Brain pericyte (primary cell): ENCODE measurements at regions not wholly inside any gene's neighbourhood (a gene's known extent, or its start where the extent isn't known, plus 50 kb on each side); places are given as distances from the start of the nearest gene placed in this dataset.
A peak's percentile ranks its signal among the peaks of the same experiment; 100 is the strongest.

Source experiments
- DNase-seq: peaks from one replicate; pipeline ENCODE4 v3.0.0-alpha.2; 2012; ENCODE audit warnings: low read depth, low spot score

DNA sequence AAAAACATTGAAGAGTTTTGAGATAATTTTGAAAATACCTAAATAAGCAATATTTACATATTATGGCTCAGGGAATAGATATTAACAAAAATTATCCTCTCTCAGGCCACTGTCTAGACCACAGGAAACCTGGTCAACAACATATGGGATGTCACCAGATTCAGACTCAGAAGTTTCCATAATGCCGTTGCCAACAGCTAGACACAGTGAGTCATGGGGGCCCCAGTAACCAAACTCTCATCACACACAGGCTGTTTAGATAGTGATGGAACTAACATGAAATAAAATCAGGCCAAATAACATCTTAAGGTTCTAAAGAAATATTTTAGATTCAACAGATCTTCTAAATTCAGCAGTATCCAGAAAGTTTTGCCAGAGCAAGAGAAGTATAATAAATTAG is 681.7 kb upstream of the ADAMTS5 start:
- DNase-seq, result no peak

GRCh38 chr21:27647921-27648320 is 681.0 kb upstream of the ADAMTS5 start:
- DNase-seq, result no peak

DNA sequence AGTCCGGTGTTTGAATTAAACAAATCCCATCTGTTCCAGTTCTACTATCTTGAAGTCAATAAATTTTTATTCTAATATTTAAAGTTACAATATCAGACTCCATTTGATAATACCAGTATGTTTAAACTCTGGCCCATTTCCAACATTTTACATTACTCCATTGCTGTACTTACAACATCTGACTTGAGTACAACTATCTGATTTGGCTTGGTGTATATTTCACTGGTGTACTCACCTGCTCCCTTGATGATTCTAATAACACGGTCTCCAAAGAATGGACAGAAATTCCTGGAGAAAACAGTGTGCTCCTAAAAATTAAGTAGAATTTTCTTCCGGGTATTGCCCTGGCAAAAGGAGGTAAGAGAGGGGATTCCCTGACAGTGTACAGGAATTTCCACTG is 680.5 kb upstream of the ADAMTS5 start:
- DNase-seq, result no peak

DNA sequence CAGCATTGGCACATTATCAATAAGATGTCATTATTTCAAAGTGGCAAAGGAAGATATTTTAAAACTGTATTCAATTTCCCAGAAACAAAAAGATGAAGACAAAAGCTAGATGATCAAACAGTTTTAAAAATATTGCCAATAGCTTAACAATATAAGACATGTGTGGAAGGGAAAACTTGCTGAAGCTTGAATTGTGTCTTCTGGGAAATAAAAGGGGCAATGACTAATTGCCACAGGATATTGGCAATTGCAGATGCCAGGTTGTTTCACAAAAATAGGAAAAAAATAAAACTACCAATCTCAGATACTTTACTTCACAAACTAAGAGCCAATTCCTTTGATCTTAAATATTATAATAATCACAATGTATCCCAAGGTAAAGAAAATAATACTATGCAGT is 679.8 kb upstream of the ADAMTS5 start:
- DNase-seq, result no peak

GRCh38 chr21:27646056-27646455 is 679.2 kb upstream of the ADAMTS5 start:
- no peak for DNase-seq

- DNase-seq, result no peak
Observed at GRCh38 chr21:27645285-27645684, 678.4 kb upstream of the ADAMTS5 start.

GRCh38 chr21:27643326-27643725 is 676.4 kb upstream of the ADAMTS5 start:
- no peak for DNase-seq

GRCh38 chr21:27639286-27639685 is 672.4 kb upstream of the ADAMTS5 start:
- DNase-seq, result no peak

GRCh38 chr21:27636656-27637055 is 669.8 kb upstream of the ADAMTS5 start:
- no peak for DNase-seq

DNA sequence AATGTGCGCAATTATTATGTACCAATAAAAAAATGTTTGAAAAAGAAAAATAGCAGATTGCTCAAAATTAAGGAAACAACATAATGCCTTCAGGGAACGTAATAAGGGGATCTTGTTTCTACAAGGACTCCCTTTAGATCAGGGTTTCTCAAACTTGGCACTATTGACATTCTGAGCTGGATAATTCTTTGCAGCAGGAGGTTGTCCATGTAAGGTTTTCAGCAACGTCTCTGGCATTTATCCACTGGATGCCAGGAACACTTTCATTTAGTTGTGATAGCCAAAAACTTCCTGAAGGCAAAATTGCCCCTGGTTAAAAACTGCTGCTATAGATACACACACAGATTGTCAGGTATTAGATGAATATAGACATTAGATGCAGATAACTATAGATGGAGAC is 666.7 kb upstream of the ADAMTS5 start:
- no peak for DNase-seq

GRCh38 chr21:27631471-27631870 is 664.6 kb upstream of the ADAMTS5 start:
- no peak for DNase-seq

GRCh38 chr21:27622631-27623030 is 655.7 kb upstream of the ADAMTS5 start:
- DNase-seq, result no peak

DNA sequence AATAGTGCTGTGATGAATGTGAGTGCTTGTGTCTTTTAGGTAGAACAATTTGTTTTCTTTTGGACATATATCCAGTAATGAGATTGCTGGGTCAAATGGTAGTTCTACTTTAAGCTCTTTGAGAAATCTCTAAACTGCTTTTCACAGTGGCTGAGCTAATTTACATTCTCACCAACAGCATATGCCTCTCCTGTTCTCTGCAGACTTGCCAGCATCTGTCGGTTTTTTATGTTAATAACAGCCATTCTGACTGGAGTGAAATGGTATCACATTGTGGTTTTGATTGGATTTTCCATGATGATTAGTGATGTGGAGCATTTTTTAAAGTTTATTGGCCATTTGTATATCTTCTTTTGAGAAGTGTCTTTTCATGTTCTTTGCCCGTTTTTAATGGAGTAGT is 647.3 kb upstream of the ADAMTS5 start:
- no peak for DNase-seq

DNA sequence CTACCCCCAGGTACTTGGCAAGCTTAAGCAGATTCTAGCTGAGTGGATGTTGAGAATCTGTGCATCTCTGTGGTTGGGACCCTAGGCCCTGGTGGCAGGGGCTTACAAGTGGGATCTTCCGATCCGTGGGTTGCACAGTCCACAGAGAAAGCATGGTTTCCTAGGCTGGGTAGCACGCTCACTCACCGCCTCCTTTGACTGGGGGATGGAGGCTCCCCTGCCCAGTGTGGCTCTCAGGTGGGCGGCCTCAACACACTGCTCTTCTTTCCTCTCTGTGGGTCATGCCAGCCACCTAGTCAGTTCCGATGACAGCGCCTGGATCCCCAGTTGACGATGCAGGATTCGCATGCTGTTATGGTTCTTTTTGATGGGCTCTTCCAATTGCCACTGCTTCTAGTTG is 639.5 kb upstream of the ADAMTS5 start:
- no peak for DNase-seq

- DNase-seq, result no peak
Observed at GRCh38 chr21:27596196-27596595, 629.3 kb upstream of the ADAMTS5 start.

DNA sequence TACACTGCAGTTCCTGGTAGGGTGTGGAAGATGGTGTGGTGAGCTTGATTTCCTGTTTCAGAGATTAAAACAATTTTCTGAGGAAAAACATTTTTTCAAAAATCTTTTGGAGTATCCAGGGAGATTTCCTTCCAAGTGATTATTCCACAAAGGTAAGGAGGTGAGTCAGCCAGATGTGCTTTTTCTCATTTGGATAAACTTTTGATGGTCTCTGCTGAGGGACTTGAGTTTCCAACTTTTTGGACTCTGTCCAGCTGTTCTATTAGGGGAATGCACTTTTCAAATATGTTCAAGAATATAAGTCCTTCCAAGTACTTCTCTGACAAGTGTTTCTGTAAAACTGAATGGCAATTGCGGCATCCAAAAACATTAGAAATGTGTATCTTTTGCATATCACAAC is 628.8 kb upstream of the ADAMTS5 start:
- no peak for DNase-seq

DNA sequence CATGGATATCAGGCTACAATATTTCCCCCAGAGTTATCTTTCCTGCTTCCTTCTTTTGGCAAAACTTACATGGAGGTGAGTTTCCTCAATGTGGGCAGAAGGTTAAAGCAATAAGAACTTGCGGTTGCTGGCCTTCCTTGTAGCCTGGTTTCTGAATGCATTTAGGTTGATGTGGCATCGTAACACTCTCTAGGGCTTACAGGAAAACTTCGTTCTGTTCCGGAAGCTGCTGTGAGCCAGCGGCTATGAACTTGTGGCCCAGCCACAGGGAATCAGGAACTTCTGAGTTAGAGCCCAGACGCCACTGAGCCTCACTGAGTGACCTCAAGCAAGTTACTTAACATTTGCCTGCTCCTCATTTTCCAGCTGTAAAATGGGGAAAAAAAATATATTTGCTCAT is 623.4 kb upstream of the ADAMTS5 start:
- peak; percentile 43 for DNase-seq

- DNase-seq, result no peak
Observed at GRCh38 chr21:27589781-27590180, 622.9 kb upstream of the ADAMTS5 start.

GRCh38 chr21:27586986-27587385 is 620.1 kb upstream of the ADAMTS5 start:
- DNase-seq, result no peak

- DNase-seq, result no peak
Observed at GRCh38 chr21:27586326-27586725, 619.4 kb upstream of the ADAMTS5 start.

DNA sequence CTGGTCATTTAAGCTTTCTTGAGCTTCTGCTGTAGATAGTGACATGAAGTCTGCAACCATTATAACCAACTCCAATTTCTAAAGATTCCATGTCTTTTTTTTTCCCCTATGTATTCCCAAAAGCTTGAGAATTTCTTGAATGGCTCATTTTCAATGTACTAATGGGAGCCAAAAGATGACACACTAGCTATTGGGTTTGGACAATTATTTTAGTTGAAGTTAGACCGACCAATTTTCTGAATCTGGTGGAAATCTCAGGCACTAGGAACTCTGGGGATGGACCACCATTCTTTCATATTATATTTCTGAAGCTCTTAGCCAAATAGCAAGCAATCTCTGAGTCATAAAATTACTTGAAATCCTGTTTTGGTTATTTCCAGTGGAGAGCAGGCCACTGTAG is 617.4 kb upstream of the ADAMTS5 start:
- no peak for DNase-seq

DNA sequence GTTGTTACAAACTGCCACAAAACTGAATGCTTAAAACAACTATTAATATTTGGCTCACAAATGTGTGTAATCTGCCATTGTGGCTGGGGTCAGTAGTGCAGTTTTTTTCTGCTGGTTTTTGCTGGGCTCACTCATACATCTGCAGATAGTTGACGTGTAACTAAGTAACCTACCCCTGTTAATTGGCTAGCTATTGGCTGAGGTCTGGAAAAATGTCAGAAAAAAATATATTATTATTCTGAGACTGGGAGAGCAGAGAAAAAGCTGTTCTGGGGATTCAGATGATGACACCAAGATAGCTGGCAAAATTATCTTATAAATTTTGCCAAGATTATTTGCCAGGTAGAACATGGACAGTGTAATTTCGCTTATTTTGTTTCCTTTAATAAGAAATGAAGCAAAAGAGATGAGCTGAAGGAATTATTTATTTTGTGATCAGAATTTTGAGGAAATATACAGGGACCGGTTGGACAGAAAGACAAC is 616.1 kb upstream of the ADAMTS5 start:
- DNase-seq, result no peak

- no peak for DNase-seq
Observed at GRCh38 chr21:27582246-27582947, 615.5 kb upstream of the ADAMTS5 start.

GRCh38 chr21:27581168-27581567 is 614.3 kb upstream of the ADAMTS5 start:
- no peak for DNase-seq
